ENCODE measurements at regions not wholly inside any gene's neighbourhood (a gene's known extent, or its start where the extent isn't known, plus 50 kb on each side); places are given as distances from the start of the nearest gene placed in this dataset.

GRCh38 chr3:176074096-176074495 is 1123.2 kb downstream of the TBL1XR1 start:
- Histone ChIP-seq H3K36me3 (ENCODE audit: control insufficient read depth in 3 of 3, insufficient read depth in 2 of 3, low read depth in 1 of 3, low read length in 3 of 3) (no peaks in the 10 kb centered on the region), H3K27me3 (ENCODE audit: control insufficient read depth in 3 of 3, insufficient read depth in 3 of 3, low read length in 3 of 3) (no peaks in the 10 kb centered on the region), H3K4me1 (ENCODE audit: control insufficient read depth in 3 of 3, insufficient read depth in 2 of 3, low read depth in 1 of 3, low read length in 2 of 3) (no peaks in the 10 kb centered on the region), H3K9me3 (ENCODE audit: control insufficient read depth in 2 of 2, insufficient read depth in 1 of 2, low read depth in 1 of 2, low read length in 1 of 2) (peaks cover 0 to 3% of the 10 kb centered on the region in 2 donors), H3K27ac (ENCODE audit: low read depth in 1 of 3, low read length in 2 of 3) (no peak overlapping the region), H3K4me3 (ENCODE audit: low read depth in 1 of 3, low read length in 3 of 3) (no peak overlapping the region)
- FAIRE-seq (no peak), DNase-seq (no peak)
- 83 to 97% (median 88%) methylated on average over 2 of the region's 2 CpGs for WGBS, 3 donors

DNA sequence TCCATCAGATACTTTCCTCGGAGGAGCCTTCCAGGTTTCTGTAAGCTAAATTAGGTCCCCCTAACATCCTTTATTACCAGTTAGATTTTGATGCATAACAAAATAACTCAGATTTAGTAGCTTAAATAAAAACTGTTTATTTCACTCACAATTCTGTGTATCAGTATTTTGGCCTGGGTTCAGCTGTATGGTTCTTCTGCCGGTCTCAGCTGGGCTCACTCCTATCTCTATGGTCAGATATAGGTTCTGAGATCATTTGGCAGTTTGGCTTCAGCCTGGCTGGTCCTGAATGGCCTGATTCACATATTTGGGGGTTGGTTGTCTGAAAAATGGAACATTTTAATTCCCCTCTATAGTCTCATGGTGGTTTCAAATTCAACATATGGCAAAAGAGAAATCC is 1125.3 kb downstream of the TBL1XR1 start:
- H3K4me3 ChIP-seq (ENCODE audit: low read depth in 1 of 3, low read length in 3 of 3), result no peak overlapping the region
- H3K9me3 ChIP-seq (ENCODE audit: control insufficient read depth in 2 of 2, insufficient read depth in 1 of 2, low read depth in 1 of 2, low read length in 1 of 2), result peaks cover 0 to 5% of the 10 kb centered on the region in 2 donors
- no peak overlapping the region for H3K27ac ChIP-seq (ENCODE audit: low read depth in 1 of 3, low read length in 2 of 3)
- no peaks in the 10 kb centered on the region for H3K36me3 ChIP-seq (ENCODE audit: control insufficient read depth in 3 of 3, insufficient read depth in 2 of 3, low read depth in 1 of 3, low read length in 3 of 3)
- WGBS, 3 donors, result 69 to 81% (median 73%) methylated on average over 2 of the region's 2 CpGs
- FAIRE-seq, result no peak
- no peaks in the 10 kb centered on the region for H3K4me1 ChIP-seq (ENCODE audit: control insufficient read depth in 3 of 3, insufficient read depth in 2 of 3, low read depth in 1 of 3, low read length in 2 of 3)
- no peaks in the 10 kb centered on the region for H3K27me3 ChIP-seq (ENCODE audit: control insufficient read depth in 3 of 3, insufficient read depth in 3 of 3, low read length in 3 of 3)
- no peak for DNase-seq

DNA sequence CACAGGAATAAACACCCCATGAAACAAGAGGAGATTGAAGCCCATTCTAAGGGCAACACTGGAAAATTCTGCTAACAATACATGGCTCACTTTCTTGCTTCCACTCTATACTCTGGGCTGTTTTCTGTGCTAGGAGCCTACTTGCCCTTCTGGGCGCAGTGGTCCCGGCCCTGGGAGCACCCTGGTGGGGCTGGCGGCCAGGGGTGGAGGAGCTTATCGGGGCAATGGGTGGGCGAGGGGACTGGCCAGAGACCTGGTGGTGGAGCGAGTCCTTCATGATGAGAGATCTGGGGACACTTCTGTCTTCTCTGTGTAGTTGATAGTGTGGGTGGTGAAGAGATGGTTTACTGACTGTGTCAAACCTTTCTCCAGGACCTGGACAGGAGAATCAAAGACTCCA is 1128.5 kb downstream of the TBL1XR1 start:
- FAIRE-seq (no peak), DNase-seq (no peak)
- WGBS, 3 donors, result 81 to 89% (median 85%) methylated on average over 6 of the region's 6 CpGs
- Histone ChIP-seq H3K9me3 (ENCODE audit: control insufficient read depth in 2 of 2, insufficient read depth in 1 of 2, low read depth in 1 of 2, low read length in 1 of 2) (peaks cover 0 to 5% of the 10 kb centered on the region in 2 donors), H3K4me3 (ENCODE audit: low read depth in 1 of 3, low read length in 3 of 3) (no peak overlapping the region), H3K4me1 (ENCODE audit: control insufficient read depth in 3 of 3, insufficient read depth in 2 of 3, low read depth in 1 of 3, low read length in 2 of 3) (no peaks in the 10 kb centered on the region), H3K27ac (ENCODE audit: low read depth in 1 of 3, low read length in 2 of 3) (no peak overlapping the region), H3K27me3 (ENCODE audit: control insufficient read depth in 3 of 3, insufficient read depth in 3 of 3, low read length in 3 of 3) (no peaks in the 10 kb centered on the region), H3K36me3 (ENCODE audit: control insufficient read depth in 3 of 3, insufficient read depth in 2 of 3, low read depth in 1 of 3, low read length in 3 of 3) (no peaks in the 10 kb centered on the region)

DNA sequence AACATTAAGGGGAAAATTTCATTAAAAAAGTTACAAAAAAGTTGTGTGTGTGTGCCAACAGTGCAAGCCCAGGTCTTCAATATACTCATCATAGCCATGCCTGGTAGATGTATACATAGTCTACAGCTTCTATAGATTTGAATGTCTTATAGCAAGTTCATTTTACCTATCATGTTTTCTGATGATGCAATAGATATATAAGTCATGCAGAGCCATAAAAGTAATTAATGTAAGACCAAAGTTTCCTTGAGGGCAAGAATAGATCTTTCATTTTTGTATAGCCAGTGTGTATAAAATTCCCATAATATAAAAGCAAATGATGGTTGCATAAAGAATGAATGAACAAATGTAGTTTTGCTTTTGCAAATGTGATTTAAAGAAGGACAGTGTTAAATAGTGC is 1138.4 kb downstream of the TBL1XR1 start:
- DNase-seq (no peak), FAIRE-seq (no peak)
- no peaks in the 10 kb centered on the region for H3K27me3 ChIP-seq (ENCODE audit: control insufficient read depth in 3 of 3, insufficient read depth in 3 of 3, low read length in 3 of 3)
- peaks cover 0 to 7% of the 10 kb centered on the region in 2 donors for H3K9me3 ChIP-seq (ENCODE audit: control insufficient read depth in 2 of 2, insufficient read depth in 1 of 2, low read depth in 1 of 2, low read length in 1 of 2)
- H3K36me3 ChIP-seq (ENCODE audit: control insufficient read depth in 3 of 3, insufficient read depth in 2 of 3, low read depth in 1 of 3, low read length in 3 of 3), result no peaks in the 10 kb centered on the region
- H3K4me1 ChIP-seq (ENCODE audit: control insufficient read depth in 3 of 3, insufficient read depth in 2 of 3, low read depth in 1 of 3, low read length in 2 of 3), result no peaks in the 10 kb centered on the region
- no peak overlapping the region for H3K27ac ChIP-seq (ENCODE audit: low read depth in 1 of 3, low read length in 2 of 3)
- H3K4me3 ChIP-seq (ENCODE audit: low read depth in 1 of 3, low read length in 3 of 3), result no peak overlapping the region

GRCh38 chr3:176055836-176056235 is 1141.4 kb downstream of the TBL1XR1 start:
- no peaks in the 10 kb centered on the region for H3K36me3 ChIP-seq (ENCODE audit: control insufficient read depth in 3 of 3, insufficient read depth in 2 of 3, low read depth in 1 of 3, low read length in 3 of 3)
- H3K27ac ChIP-seq (ENCODE audit: low read depth in 1 of 3, low read length in 2 of 3), result no peak overlapping the region
- H3K9me3 ChIP-seq (ENCODE audit: control insufficient read depth in 2 of 2, insufficient read depth in 1 of 2, low read depth in 1 of 2, low read length in 1 of 2), result peaks cover 0 to 2% of the 10 kb centered on the region in 2 donors
- DNase-seq, result no peak
- 80 to 88% (median 85%) methylated on average over 6 of the region's 6 CpGs for WGBS, 3 donors
- no peak overlapping the region for H3K4me3 ChIP-seq (ENCODE audit: low read depth in 1 of 3, low read length in 3 of 3)
- FAIRE-seq, result no peak
- no peaks in the 10 kb centered on the region for H3K27me3 ChIP-seq (ENCODE audit: control insufficient read depth in 3 of 3, insufficient read depth in 3 of 3, low read length in 3 of 3)
- H3K4me1 ChIP-seq (ENCODE audit: control insufficient read depth in 3 of 3, insufficient read depth in 2 of 3, low read depth in 1 of 3, low read length in 2 of 3), result no peaks in the 10 kb centered on the region

GRCh38 chr3:176051766-176052165 is 1145.5 kb downstream of the TBL1XR1 start:
- no peaks in the 10 kb centered on the region for H3K27me3 ChIP-seq (ENCODE audit: control insufficient read depth in 3 of 3, insufficient read depth in 3 of 3, low read length in 3 of 3)
- no peaks in the 10 kb centered on the region for H3K9me3 ChIP-seq (ENCODE audit: control insufficient read depth in 2 of 2, insufficient read depth in 1 of 2, low read depth in 1 of 2, low read length in 1 of 2)
- WGBS, 3 donors, result 79 to 86% (median 85%) methylated on average over 7 of the region's 7 CpGs
- no peak overlapping the region for H3K4me3 ChIP-seq (ENCODE audit: low read depth in 1 of 3, low read length in 3 of 3)
- FAIRE-seq (no peak), DNase-seq (no peak)
- no peaks in the 10 kb centered on the region for H3K36me3 ChIP-seq (ENCODE audit: control insufficient read depth in 3 of 3, insufficient read depth in 2 of 3, low read depth in 1 of 3, low read length in 3 of 3)
- H3K27ac ChIP-seq (ENCODE audit: low read depth in 1 of 3, low read length in 2 of 3), result no peak overlapping the region
- no peaks in the 10 kb centered on the region for H3K4me1 ChIP-seq (ENCODE audit: control insufficient read depth in 3 of 3, insufficient read depth in 2 of 3, low read depth in 1 of 3, low read length in 2 of 3)

- H3K4me3 ChIP-seq (ENCODE audit: low read depth in 1 of 3, low read length in 3 of 3), result no peak overlapping the region
- H3K27me3 ChIP-seq (ENCODE audit: control insufficient read depth in 3 of 3, insufficient read depth in 3 of 3, low read length in 3 of 3), result no peaks in the 10 kb centered on the region
- H3K36me3 ChIP-seq (ENCODE audit: control insufficient read depth in 3 of 3, insufficient read depth in 2 of 3, low read depth in 1 of 3, low read length in 3 of 3), result no peaks in the 10 kb centered on the region
- DNase-seq, result no peak
- H3K27ac ChIP-seq (ENCODE audit: low read depth in 1 of 3, low read length in 2 of 3), result no peak overlapping the region
- no peaks in the 10 kb centered on the region for H3K9me3 ChIP-seq (ENCODE audit: control insufficient read depth in 2 of 2, insufficient read depth in 1 of 2, low read depth in 1 of 2, low read length in 1 of 2)
- no peak for FAIRE-seq
- H3K4me1 ChIP-seq (ENCODE audit: control insufficient read depth in 3 of 3, insufficient read depth in 2 of 3, low read depth in 1 of 3, low read length in 2 of 3), result no peaks in the 10 kb centered on the region
- 89 to 92% (median 89%) methylated on average over 2 of the region's 2 CpGs for WGBS, 3 donors
Observed at GRCh38 chr3:176046703-176047102, 1150.6 kb downstream of the TBL1XR1 start.

GRCh38 chr3:176041812-176042211 is 1155.5 kb downstream of the TBL1XR1 start:
- no peaks in the 10 kb centered on the region for H3K9me3 ChIP-seq (ENCODE audit: control insufficient read depth in 2 of 2, insufficient read depth in 1 of 2, low read depth in 1 of 2, low read length in 1 of 2)
- DNase-seq, result no peak
- no peak overlapping the region for H3K27ac ChIP-seq (ENCODE audit: low read depth in 1 of 3, low read length in 2 of 3)
- H3K4me3 ChIP-seq (ENCODE audit: low read depth in 1 of 3, low read length in 3 of 3), result no peak overlapping the region
- FAIRE-seq, result no peak
- no peaks in the 10 kb centered on the region for H3K36me3 ChIP-seq (ENCODE audit: control insufficient read depth in 3 of 3, insufficient read depth in 2 of 3, low read depth in 1 of 3, low read length in 3 of 3)
- no peaks in the 10 kb centered on the region for H3K4me1 ChIP-seq (ENCODE audit: control insufficient read depth in 3 of 3, insufficient read depth in 2 of 3, low read depth in 1 of 3, low read length in 2 of 3)
- no peaks in the 10 kb centered on the region for H3K27me3 ChIP-seq (ENCODE audit: control insufficient read depth in 3 of 3, insufficient read depth in 3 of 3, low read length in 3 of 3)
- WGBS, 3 donors, result 44 to 67% (median 55%) methylated on average over 2 of the region's 2 CpGs

DNA sequence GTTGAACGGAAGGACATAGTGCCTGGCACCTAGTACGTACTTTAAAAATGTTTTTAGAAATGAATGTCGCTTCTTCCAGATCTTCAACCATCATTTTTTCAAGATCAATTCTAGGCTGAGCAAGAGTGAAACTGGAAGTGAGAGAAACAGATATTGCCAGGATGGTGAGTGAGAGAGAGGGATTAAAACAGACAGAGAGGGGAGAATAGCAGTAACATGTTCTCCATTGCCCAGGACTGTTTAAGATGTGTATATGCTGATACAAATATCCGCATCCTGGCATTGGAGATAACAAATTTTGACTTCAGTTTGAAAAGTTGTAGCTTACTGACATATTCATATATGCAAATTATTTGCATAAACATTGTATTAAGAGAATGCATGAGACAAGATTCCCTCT is 1156.1 kb downstream of the TBL1XR1 start:
- Histone ChIP-seq H3K4me1 (ENCODE audit: control insufficient read depth in 3 of 3, insufficient read depth in 2 of 3, low read depth in 1 of 3, low read length in 2 of 3) (no peaks in the 10 kb centered on the region), H3K36me3 (ENCODE audit: control insufficient read depth in 3 of 3, insufficient read depth in 2 of 3, low read depth in 1 of 3, low read length in 3 of 3) (no peaks in the 10 kb centered on the region), H3K4me3 (ENCODE audit: low read depth in 1 of 3, low read length in 3 of 3) (no peak overlapping the region), H3K27me3 (ENCODE audit: control insufficient read depth in 3 of 3, insufficient read depth in 3 of 3, low read length in 3 of 3) (no peaks in the 10 kb centered on the region), H3K27ac (ENCODE audit: low read depth in 1 of 3, low read length in 2 of 3) (no peak overlapping the region), H3K9me3 (ENCODE audit: control insufficient read depth in 2 of 2, insufficient read depth in 1 of 2, low read depth in 1 of 2, low read length in 1 of 2) (no peaks in the 10 kb centered on the region)
- DNase-seq, result no peak
- WGBS, 3 donors, result 93 to 95% (median 93%) methylated on average over 4 of the region's 4 CpGs
- FAIRE-seq, result no peak
